Body of pancreas (tissue), 4 donors: ENCODE measurements at regions not wholly inside any gene's neighbourhood (a gene's known extent, or its start where the extent isn't known, plus 50 kb on each side); places are given as distances from the start of the nearest gene placed in this dataset.

Experiments
- CTCF ChIP-seq, 7 experiments: fragments of 450-650 bp in 4 of 7; fragments of 200-600 bp in 3 of 7; sonication (generic) in 3 of 7; IDR thresholded peaks; one replicate each; pipeline ENCODE4 v1.5.1; 2016 to 2019; ENCODE audit warnings: antibody characterized with exemption in 7 of 7
- POLR2A ChIP-seq, 3 donors: fragments of 450-650 bp; IDR thresholded peaks; one replicate each; pipeline ENCODE4 v1.6.1; 2016; ENCODE audit warnings: antibody characterized with exemption in 3 of 3, mild to moderate bottlenecking in 2 of 3

- TF ChIP-seq CTCF (IDR thresholded peaks at IDR 0.05) = no peak
- no peak for TF ChIP-seq POLR2A (IDR thresholded peaks at IDR 0.05)
Measured at GRCh38 chr18:43863180-43863579, 585.9 kb upstream of the SYT4 start.
